ENCODE measurements at regions not wholly inside any gene's neighbourhood (a gene's known extent, or its start where the extent isn't known, plus 50 kb on each side); places are given as distances from the start of the nearest gene placed in this dataset.
"Not testable (repeated sequence)": the region's sequence is repeated elsewhere in the genome, so short reads cannot be mapped to it uniquely, and the experiment has no call there.

DNA sequence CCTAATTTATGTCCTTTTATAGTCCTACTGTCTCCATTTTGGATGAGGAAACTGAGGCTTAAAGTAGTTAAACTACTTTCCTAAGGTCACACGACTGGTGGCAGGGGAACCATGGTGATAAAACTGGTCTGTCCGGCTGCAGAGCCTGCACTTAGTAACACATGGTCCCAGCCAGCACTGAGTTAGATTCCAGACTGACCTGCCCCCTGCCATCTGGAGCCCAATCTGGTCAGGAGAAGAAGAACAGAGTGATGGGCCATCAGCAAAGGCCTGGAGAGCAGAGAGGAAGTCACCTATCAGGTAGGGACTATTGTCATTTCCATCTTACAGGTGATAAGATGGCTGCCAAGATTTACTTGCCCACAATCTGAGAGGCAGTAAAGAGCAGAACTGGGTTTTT, 86.6 kb upstream of the SLC25A48 start:
- H3K36me3 ChIP-seq = no peaks in the 10 kb centered on the region
- intact Hi-C loops (cut with DNase I; ENCODE audit: low total_unique reads) (no loop called here), in situ Hi-C loops (cut with MboI; ENCODE audit: low pct_ligation_motif_present in 1 of 4, low pct_unique_long_range_greater_than_20kb in 1 of 4, low sequenced_read_pairs in 3 of 4) (no loop called here)
- TF ChIP-seq, protein P1, sequence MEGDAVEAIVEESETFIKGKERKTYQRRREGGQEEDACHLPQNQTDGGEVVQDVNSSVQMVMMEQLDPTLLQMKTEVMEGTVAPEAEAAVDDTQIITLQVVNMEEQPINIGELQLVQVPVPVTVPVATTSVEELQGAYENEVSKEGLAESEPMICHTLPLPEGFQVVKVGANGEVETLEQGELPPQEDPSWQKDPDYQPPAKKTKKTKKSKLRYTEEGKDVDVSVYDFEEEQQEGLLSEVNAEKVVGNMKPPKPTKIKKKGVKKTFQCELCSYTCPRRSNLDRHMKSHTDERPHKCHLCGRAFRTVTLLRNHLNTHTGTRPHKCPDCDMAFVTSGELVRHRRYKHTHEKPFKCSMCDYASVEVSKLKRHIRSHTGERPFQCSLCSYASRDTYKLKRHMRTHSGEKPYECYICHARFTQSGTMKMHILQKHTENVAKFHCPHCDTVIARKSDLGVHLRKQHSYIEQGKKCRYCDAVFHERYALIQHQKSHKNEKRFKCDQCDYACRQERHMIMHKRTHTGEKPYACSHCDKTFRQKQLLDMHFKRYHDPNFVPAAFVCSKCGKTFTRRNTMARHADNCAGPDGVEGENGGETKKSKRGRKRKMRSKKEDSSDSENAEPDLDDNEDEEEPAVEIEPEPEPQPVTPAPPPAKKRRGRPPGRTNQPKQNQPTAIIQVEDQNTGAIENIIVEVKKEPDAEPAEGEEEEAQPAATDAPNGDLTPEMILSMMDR (IDR thresholded peaks at IDR 0.05) = no peak
- TF ChIP-seq POLR2A (IDR thresholded peaks at IDR 0.05) = no peak
- no peak for TF ChIP-seq POLR2AphosphoS5 (IDR thresholded peaks at IDR 0.05)
- TF ChIP-seq EP300 (IDR thresholded peaks at IDR 0.05; ENCODE audit: low read depth) = no peak
- H3K27me3 ChIP-seq = no peaks in the 10 kb centered on the region
- no peaks in the 10 kb centered on the region for H3K9me3 ChIP-seq
- DNase-seq = no peak
- no peaks in the 10 kb centered on the region for H3K4me1 ChIP-seq
- no peak overlapping the region for H3K4me3 ChIP-seq
- H3K27ac ChIP-seq = no peak overlapping the region
- WGBS, 2 donors (ENCODE audit: low coverage in 1 of 2) = 40 to 44% methylated on average over 2 of the region's 2 CpGs

DNA sequence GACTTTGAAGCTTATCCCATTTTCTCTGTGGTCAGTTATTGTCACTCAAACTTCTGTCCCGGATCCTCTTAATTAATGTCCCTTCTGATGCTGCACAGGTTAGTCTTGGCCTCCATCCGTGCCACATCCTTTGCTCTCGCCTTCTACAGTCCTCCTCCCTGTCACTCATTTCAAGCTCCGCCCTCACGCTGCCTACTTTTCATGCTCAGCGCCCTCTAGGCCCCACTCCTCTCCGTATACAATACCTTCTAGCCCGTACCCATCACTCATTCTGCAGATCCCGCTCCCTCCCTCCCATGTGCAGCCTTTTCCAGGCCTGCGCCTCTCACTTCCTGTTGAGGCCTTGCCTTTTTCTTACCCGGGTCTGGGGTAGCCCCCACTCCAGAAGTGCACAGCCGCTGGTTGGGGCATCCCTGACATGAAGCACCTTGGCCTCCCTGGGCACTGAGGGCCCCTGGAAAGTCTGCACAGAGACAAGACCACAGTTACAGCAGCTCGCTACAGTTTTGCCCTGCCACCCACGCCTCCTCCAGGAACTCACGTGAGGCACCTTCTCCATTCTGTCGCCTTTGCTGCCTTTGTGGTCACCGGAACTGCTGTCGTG, 88.5 kb upstream of the SLC25A48 start:
- H3K27ac ChIP-seq = no peak overlapping the region
- in situ Hi-C loops (cut with MboI; ENCODE audit: low pct_ligation_motif_present in 1 of 4, low pct_unique_long_range_greater_than_20kb in 1 of 4, low sequenced_read_pairs in 3 of 4) = no loop called here
- no peak for DNase-seq
- H3K4me1 ChIP-seq = no peaks in the 10 kb centered on the region
- H3K4me3 ChIP-seq = no peak overlapping the region
- H3K27me3 ChIP-seq = no peaks in the 10 kb centered on the region
- 87 to 92% methylated on average over 8 to 18 of the region's 18 CpGs for WGBS, 2 donors (ENCODE audit: low coverage in 1 of 2)
- no peaks in the 10 kb centered on the region for H3K9me3 ChIP-seq
- TF ChIP-seq POLR2A (IDR thresholded peaks at IDR 0.05) (no peak), EP300 (IDR thresholded peaks at IDR 0.05; ENCODE audit: low read depth) (no peak), POLR2AphosphoS5 (IDR thresholded peaks at IDR 0.05) (no peak)
- TF ChIP-seq, protein P1 (IDR thresholded peaks at IDR 0.05) = no peak
- no peaks in the 10 kb centered on the region for H3K36me3 ChIP-seq
- intact Hi-C loops (cut with DNase I; ENCODE audit: low total_unique reads) = no loop called here

DNA sequence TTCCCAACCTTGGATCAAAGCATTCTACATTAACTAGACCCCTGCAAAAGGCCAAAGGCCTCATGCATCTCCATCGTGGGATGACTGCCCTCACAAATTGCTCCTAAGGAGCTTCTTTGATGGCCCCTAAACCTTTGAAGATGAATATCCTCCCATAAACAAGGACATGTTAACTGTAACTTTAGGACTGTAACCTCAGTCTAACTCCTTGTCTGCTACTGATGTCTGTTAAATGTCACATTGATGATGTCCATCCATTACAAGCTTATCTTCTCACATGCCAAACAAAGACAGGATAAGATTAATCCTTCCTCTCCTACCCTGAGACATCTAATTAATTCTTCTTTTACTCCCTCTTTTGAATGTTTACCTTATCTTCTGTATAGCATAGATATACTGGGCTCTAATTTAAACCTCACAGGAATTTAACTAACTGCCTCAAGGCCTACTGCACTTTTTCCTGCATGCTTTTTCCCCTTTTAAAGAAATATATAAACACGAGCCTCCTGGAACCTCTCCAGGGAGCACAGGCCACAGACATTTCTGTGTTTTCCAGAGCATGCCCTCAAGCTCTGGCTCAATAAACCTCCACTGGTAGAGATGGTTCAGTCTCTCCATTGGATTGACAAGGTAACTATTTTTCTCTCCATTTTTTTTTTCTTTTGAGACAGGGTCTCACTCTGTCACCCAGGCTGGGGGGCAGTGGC, 90.6 kb upstream of the SLC25A48 start:
- Histone ChIP-seq H3K4me1 (no peaks in the 10 kb centered on the region), H3K9me3 (no peaks in the 10 kb centered on the region), H3K27ac (no peak overlapping the region), H3K36me3 (no peaks in the 10 kb centered on the region), H3K27me3 (no peaks in the 10 kb centered on the region), H3K4me3 (no peak overlapping the region)
- no peak for TF ChIP-seq POLR2A (IDR thresholded peaks at IDR 0.05)
- TF ChIP-seq, protein P1 (IDR thresholded peaks at IDR 0.05) = no peak
- DNase-seq = no peak
- in situ Hi-C loops (cut with MboI; ENCODE audit: low pct_ligation_motif_present in 1 of 4, low pct_unique_long_range_greater_than_20kb in 1 of 4, low sequenced_read_pairs in 3 of 4) = no loop called here
- WGBS, 2 donors (ENCODE audit: low coverage in 1 of 2) = 13 to 39% methylated on average over 1 to 2 of the region's 2 CpGs
- intact Hi-C loops (cut with DNase I; ENCODE audit: low total_unique reads) = no loop called here

DNA sequence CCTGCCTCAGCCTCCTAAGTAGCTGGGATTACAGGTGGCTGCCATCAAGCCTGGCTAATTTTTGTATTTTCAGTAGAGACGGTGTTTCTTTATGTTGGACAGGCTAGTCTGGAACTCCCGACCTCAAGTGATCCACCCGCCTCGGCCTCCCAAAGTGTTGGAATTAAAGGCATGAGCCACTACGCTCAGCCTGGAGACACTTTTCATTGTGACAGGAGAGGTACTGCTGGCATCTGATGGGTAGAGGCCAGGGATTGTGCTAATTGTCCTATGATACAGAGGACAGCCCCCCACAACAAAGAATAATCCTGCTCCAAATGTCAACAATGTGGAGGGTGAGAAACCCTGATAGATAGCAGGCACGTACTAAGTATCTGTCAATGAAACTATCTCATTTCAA, 91.3 kb upstream of the SLC25A48 start:
- no peaks in the 10 kb centered on the region for H3K4me1 ChIP-seq
- intact Hi-C loops (cut with DNase I; ENCODE audit: low total_unique reads) = no loop called here
- H3K27me3 ChIP-seq = no peaks in the 10 kb centered on the region
- no peak overlapping the region for H3K27ac ChIP-seq
- WGBS, 2 donors (ENCODE audit: low coverage in 1 of 2) = 67 to 84% methylated on average over 1 to 6 of the region's 6 CpGs
- H3K9me3 ChIP-seq = no peaks in the 10 kb centered on the region
- DNase-seq = no peak
- H3K36me3 ChIP-seq = no peaks in the 10 kb centered on the region
- TF ChIP-seq EP300 (IDR thresholded peaks at IDR 0.05; ENCODE audit: low read depth) (no peak), POLR2A (IDR thresholded peaks at IDR 0.05) (no peak), POLR2AphosphoS5 (IDR thresholded peaks at IDR 0.05) (no peak)
- TF ChIP-seq, protein P1 (IDR thresholded peaks at IDR 0.05) = no peak
- no peak overlapping the region for H3K4me3 ChIP-seq
- in situ Hi-C loops (cut with MboI; ENCODE audit: low pct_ligation_motif_present in 1 of 4, low pct_unique_long_range_greater_than_20kb in 1 of 4, low sequenced_read_pairs in 3 of 4) = no loop called here

DNA sequence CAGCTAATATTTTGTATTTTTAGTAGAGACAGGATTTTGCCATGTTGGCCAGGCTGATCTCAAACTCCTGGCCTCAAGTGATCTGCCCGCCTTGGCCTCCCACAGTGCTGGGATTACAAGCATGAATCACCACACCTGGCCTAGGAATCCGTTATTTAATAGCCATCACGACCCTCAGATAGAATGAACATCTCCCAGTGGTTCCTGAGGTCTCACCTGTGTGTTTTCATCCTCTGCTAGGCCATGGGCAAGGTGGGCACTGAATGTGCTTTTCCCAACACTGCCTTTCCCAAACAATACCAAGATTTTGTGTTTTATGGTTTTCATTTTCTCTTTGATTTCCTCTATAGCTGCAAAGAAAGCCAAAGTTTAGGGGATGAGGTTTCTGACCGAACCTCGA, 92.2 kb upstream of the SLC25A48 start:
- in situ Hi-C loops (cut with MboI; ENCODE audit: low pct_ligation_motif_present in 1 of 4, low pct_unique_long_range_greater_than_20kb in 1 of 4, low sequenced_read_pairs in 3 of 4); H3K4me1 ChIP-seq; H3K27me3 ChIP-seq; H3K4me3 ChIP-seq; intact Hi-C loops (cut with DNase I; ENCODE audit: low total_unique reads); H3K27ac ChIP-seq; H3K9me3 ChIP-seq; H3K36me3 ChIP-seq; DNase-seq: not testable (repeated sequence)
- WGBS, 2 donors (ENCODE audit: low coverage in 1 of 2) = 74 to 100% methylated on average over 2 to 5 of the region's 5 CpGs
